ENCODE measurements at regions not wholly inside any gene's neighbourhood (a gene's known extent, or its start where the extent isn't known, plus 50 kb on each side); places are given as distances from the start of the nearest gene placed in this dataset.

DNA sequence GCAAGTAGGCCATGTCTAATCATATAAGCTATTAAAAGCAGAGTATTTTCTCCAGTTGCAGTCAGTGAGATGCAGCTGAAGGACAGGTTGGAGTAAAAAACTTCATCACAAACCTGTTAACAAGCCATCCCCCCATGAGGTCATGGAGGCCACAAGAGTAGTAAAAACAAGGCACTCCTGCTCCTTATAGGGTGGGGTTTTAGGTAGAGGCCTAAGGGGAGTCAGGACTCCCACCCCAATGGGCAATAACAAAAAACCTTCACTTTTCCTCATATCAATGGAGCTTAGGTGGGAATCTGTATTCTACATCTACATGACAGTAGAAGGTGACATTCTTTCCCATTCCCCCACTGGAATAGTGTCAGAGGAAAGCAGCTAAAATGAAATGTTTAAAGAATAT lies 428.1 kb upstream of the KHDRBS2 start:
- H3K4me1 Mint-ChIP-seq = no peaks in the 10 kb centered on the region
- DNase-seq (ENCODE audit: low spot score in 2 of 2) = no peak
- H3K27ac Mint-ChIP-seq = no peak overlapping the region
- no peaks in the 10 kb centered on the region for H3K36me3 Mint-ChIP-seq
- peaks cover 13% of the 10 kb centered on the region for H3K9me3 Mint-ChIP-seq
- H3K4me3 Mint-ChIP-seq = no peak overlapping the region
- no peak for ATAC-seq

GRCh38 chr6:62711750-62712149 lies 425.7 kb upstream of the KHDRBS2 start:
- Mint-ChIP-seq H3K4me1 (no peaks in the 10 kb centered on the region), H3K9me3 (peaks cover 18% of the 10 kb centered on the region), H3K36me3 (no peaks in the 10 kb centered on the region), H3K4me3 (no peak overlapping the region), H3K27ac (no peak overlapping the region)
- DNase-seq (ENCODE audit: low spot score in 2 of 2) (no peak), ATAC-seq (no peak)

GRCh38 chr6:62707914-62708313 lies 421.9 kb upstream of the KHDRBS2 start:
- DNase-seq (ENCODE audit: low spot score in 2 of 2) = no peak
- Mint-ChIP-seq H3K4me1 (no peaks in the 10 kb centered on the region), H3K9me3 (peaks cover 30% of the 10 kb centered on the region), H3K27ac (no peak overlapping the region), H3K4me3 (no peak overlapping the region), H3K36me3 (no peaks in the 10 kb centered on the region)
- ATAC-seq = no peak

DNA sequence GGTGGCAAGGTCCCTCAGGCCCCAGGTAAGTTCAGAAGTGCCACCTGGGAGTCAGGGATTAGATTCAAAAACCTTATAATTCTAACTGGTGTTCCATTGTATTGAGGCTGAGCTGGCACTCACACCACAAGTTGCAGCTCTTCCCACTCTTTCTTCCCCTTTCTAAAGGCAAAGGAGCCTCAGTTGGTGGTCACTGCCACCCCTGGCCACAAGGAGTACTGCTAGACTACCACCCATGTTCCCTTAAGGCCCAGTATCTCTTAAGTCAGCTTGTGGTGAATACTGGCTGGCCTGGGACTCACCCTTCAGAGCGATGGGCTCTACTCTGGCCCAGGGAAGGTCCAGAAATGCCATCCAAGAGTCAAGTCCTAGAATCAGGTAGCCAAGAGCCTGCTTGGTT lies 421.1 kb upstream of the KHDRBS2 start:
- H3K27ac Mint-ChIP-seq = no peak overlapping the region
- no peaks in the 10 kb centered on the region for H3K4me1 Mint-ChIP-seq
- H3K4me3 Mint-ChIP-seq = no peak overlapping the region
- ATAC-seq (no peak), DNase-seq (ENCODE audit: low spot score in 2 of 2) (no peak)
- no peaks in the 10 kb centered on the region for H3K36me3 Mint-ChIP-seq
- H3K9me3 Mint-ChIP-seq = peaks cover 33% of the 10 kb centered on the region

GRCh38 chr6:62683063-62683462 lies 397.0 kb upstream of the KHDRBS2 start:
- no peaks in the 10 kb centered on the region for H3K36me3 Mint-ChIP-seq
- no peaks in the 10 kb centered on the region for H3K4me1 Mint-ChIP-seq
- no peak for DNase-seq (ENCODE audit: low spot score in 2 of 2)
- no peak overlapping the region for H3K27ac Mint-ChIP-seq
- peaks cover 23% of the 10 kb centered on the region for H3K9me3 Mint-ChIP-seq
- no peak for ATAC-seq
- H3K4me3 Mint-ChIP-seq = no peak overlapping the region

- ATAC-seq (no peak), DNase-seq (ENCODE audit: low spot score in 2 of 2) (no peak)
- H3K9me3 Mint-ChIP-seq = peaks cover 32% of the 10 kb centered on the region
- no peak overlapping the region for H3K27ac Mint-ChIP-seq
- H3K4me1 Mint-ChIP-seq = no peaks in the 10 kb centered on the region
- no peak overlapping the region for H3K4me3 Mint-ChIP-seq
- no peaks in the 10 kb centered on the region for H3K36me3 Mint-ChIP-seq
These were observed 395.1 kb upstream of the KHDRBS2 start for GRCh38 chr6:62681108-62681507.

GRCh38 chr6:62672989-62673388 lies 387.0 kb upstream of the KHDRBS2 start:
- H3K4me3 Mint-ChIP-seq = no peak overlapping the region
- H3K4me1 Mint-ChIP-seq = no peaks in the 10 kb centered on the region
- H3K36me3 Mint-ChIP-seq = no peaks in the 10 kb centered on the region
- no peak for DNase-seq (ENCODE audit: low spot score in 2 of 2)
- H3K27ac Mint-ChIP-seq = no peak overlapping the region
- H3K9me3 Mint-ChIP-seq = peaks cover 15% of the 10 kb centered on the region
- no peak for ATAC-seq

GRCh38 chr6:62670490-62671223 lies 384.6 kb upstream of the KHDRBS2 start:
- no peak for DNase-seq (ENCODE audit: low spot score in 2 of 2)
- Mint-ChIP-seq H3K36me3 (no peaks in the 10 kb centered on the region), H3K4me1 (no peaks in the 10 kb centered on the region), H3K27ac (no peak overlapping the region), H3K9me3 (peaks cover 6% of the 10 kb centered on the region), H3K4me3 (no peak overlapping the region)
- no peak for ATAC-seq

DNA sequence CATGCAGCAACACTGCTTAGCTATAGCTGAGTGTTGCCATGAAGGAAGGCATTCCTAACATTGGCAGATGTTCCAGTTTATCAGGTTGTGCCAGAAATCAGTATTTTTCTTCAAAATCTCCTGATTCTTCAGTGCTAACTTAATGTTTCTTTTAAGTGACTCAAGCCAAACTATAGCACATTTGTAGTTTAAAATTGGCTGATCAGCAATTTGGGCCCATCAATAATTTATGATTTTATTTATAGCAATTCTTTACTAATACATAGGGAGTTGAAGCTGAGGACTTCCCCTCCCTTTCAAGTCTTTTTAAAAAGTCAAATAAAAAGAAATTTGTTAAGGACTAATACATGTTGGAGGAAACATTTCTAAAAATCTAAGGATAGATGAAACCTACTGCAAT lies 383.8 kb upstream of the KHDRBS2 start:
- ATAC-seq (no peak), DNase-seq (ENCODE audit: low spot score in 2 of 2) (no peak)
- Mint-ChIP-seq H3K27ac (no peak overlapping the region), H3K36me3 (no peaks in the 10 kb centered on the region), H3K9me3 (peaks cover 3% of the 10 kb centered on the region), H3K4me3 (no peak overlapping the region), H3K4me1 (no peaks in the 10 kb centered on the region)

DNA sequence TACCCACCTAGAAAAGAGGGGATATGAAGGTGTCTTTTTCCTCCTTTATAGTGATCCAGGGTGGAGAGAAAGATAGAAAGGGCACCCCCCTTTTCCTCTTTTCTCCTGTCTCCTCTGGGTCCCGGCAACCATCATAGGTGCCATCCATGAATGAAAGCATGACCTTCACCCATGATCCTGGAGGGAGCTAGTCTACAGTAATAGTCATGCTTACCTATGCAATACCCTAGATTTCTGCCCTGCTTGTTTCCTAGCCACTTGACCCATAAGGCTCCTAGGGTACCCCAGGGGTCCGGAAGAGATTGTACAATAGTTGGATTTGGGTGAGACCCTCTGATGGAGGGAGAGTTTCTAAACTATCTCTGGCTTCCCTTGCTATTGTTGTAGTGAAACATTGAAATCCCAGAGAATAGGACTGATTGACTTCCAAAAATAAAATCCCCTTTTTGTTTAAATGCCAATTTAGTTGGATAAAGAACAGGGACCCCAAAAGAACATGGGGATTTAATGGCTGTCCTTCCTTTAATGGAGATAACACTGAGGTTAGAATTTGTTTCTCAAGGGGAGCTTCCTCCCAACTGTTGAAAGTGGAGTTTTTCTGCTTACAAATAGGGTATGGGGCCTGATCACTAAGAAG lies 366.8 kb upstream of the KHDRBS2 start:
- Mint-ChIP-seq H3K4me1 (no peaks in the 10 kb centered on the region), H3K27ac (no peak overlapping the region), H3K4me3 (no peak overlapping the region), H3K36me3 (no peaks in the 10 kb centered on the region), H3K9me3 (peaks cover 22% of the 10 kb centered on the region)
- DNase-seq (ENCODE audit: low spot score in 2 of 2) = no peak
- ATAC-seq = no peak

DNA sequence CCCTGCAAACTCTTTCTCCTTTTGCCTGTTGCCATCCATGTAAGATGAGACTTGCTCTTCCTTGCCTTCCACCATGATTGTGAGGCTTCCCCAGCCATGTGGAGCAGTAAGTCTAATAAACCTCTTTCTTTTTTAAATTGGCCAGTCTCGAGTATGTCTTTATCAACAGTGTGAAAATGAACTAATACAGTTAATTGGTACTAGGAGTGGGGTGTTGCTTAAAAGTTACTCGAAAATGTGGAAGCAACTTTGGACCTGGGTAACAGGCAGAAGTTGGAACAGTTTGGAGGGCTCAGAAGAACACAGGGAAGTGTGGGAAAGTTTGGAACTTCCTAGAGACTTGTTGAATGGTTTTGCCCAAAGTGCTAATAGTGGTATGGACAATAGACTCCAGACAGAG lies 359.2 kb upstream of the KHDRBS2 start:
- ATAC-seq (no peak), DNase-seq (ENCODE audit: low spot score in 2 of 2) (no peak)
- no peak overlapping the region for H3K4me3 Mint-ChIP-seq
- peaks cover 28% of the 10 kb centered on the region for H3K9me3 Mint-ChIP-seq
- H3K27ac Mint-ChIP-seq = no peak overlapping the region
- H3K4me1 Mint-ChIP-seq = no peaks in the 10 kb centered on the region
- no peaks in the 10 kb centered on the region for H3K36me3 Mint-ChIP-seq

- no peak overlapping the region for H3K4me3 Mint-ChIP-seq
- no peak overlapping the region for H3K27ac Mint-ChIP-seq
- no peaks in the 10 kb centered on the region for H3K4me1 Mint-ChIP-seq
- no peak for DNase-seq (ENCODE audit: low spot score in 2 of 2)
- peaks cover 31% of the 10 kb centered on the region for H3K9me3 Mint-ChIP-seq
- H3K36me3 Mint-ChIP-seq = no peaks in the 10 kb centered on the region
- no peak for ATAC-seq
These were observed 354.7 kb upstream of the KHDRBS2 start for GRCh38 chr6:62640749-62641148.

- H3K4me1 Mint-ChIP-seq = no peaks in the 10 kb centered on the region
- ATAC-seq (no peak), DNase-seq (ENCODE audit: low spot score in 2 of 2) (no peak)
- no peak overlapping the region for H3K27ac Mint-ChIP-seq
- no peak overlapping the region for H3K4me3 Mint-ChIP-seq
- H3K9me3 Mint-ChIP-seq = peaks cover 13% of the 10 kb centered on the region
- no peaks in the 10 kb centered on the region for H3K36me3 Mint-ChIP-seq
These were observed 340.6 kb upstream of the KHDRBS2 start for GRCh38 chr6:62626661-62627060.

- peaks cover 13% of the 10 kb centered on the region for H3K9me3 Mint-ChIP-seq
- no peaks in the 10 kb centered on the region for H3K4me1 Mint-ChIP-seq
- no peaks in the 10 kb centered on the region for H3K36me3 Mint-ChIP-seq
- DNase-seq (ENCODE audit: low spot score in 2 of 2) (no peak), ATAC-seq (no peak)
- no peak overlapping the region for H3K4me3 Mint-ChIP-seq
- H3K27ac Mint-ChIP-seq = no peak overlapping the region
These were observed 338.0 kb upstream of the KHDRBS2 start for GRCh38 chr6:62623846-62624532.

DNA sequence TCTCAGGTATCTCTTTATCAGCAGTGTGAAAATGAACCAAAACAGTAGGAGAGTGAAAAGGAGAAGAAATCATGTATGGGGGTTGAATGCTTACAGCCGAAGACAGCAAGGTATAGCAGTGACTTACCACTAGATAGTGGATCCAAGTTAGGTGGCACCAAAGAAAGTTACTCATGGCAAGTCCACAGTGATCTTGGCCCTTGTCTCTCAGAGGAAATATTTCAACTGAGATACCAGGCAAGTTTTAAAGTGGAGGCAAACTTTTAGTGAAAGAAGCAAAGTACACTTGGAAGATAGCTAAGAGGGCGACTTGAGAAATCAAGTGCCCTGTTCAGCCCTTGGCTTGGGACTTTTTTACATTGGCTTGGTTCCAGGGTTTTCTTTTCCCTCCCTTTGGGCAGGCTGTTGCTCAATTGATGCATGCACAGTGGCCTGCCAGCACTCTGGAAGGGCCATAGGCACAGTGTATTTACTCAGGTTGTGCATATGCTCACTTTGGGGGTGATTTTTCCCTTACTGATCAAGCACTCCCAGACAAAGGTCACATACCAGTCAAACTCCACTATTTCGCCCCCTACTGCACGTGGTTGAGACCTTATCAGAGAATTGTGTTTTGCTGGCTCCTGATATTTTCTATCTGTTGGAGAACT lies 329.5 kb upstream of the KHDRBS2 start:
- no peak overlapping the region for H3K27ac Mint-ChIP-seq
- no peak for ATAC-seq
- H3K4me3 Mint-ChIP-seq = no peak overlapping the region
- no peaks in the 10 kb centered on the region for H3K4me1 Mint-ChIP-seq
- H3K36me3 Mint-ChIP-seq = no peaks in the 10 kb centered on the region
- H3K9me3 Mint-ChIP-seq = peaks cover 42% of the 10 kb centered on the region
- DNase-seq (ENCODE audit: low spot score in 2 of 2) = no peak
